ENCODE measurements at regions not wholly inside any gene's neighbourhood (a gene's known extent, or its start where the extent isn't known, plus 50 kb on each side); places are given as distances from the start of the nearest gene placed in this dataset.

DNA sequence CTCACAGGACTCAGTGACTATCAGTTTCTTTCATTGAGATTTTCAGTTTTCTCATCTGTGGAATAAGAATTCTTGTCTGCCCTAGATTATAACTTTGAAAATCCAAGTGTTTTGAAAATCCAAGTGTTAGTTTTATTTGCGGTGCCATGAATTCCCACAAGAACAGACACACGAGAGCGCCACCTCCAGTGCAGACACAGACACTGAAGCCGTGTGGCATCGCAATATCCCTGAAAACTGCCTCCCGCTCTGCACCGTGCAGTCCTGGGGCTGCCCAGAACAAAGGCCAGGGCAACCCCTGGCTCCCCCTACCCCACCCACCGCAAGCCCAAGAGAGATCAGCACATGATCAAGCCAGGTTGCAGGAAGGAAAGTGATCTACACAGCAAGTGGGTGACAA is 229.5 kb upstream of the ASIC2 start:
- CTCF ChIA-PET = no interaction called here
- no peak for ATAC-seq

GRCh38 chr17:33523577-33523981 is 230.5 kb upstream of the ASIC2 start:
- H3K27ac Mint-ChIP-seq = no peak overlapping the region
- no peaks in the 10 kb centered on the region for H3K36me3 Mint-ChIP-seq (ENCODE audit: low read depth)
- no peak for ATAC-seq
- CTCF ChIA-PET = no interaction called here
- no peak for DNase-seq
- no peak overlapping the region for H3K4me3 Mint-ChIP-seq
- no peaks in the 10 kb centered on the region for H3K9me3 Mint-ChIP-seq (ENCODE audit: insufficient read depth)
- POLR2A ChIA-PET = no interaction called here
- H3K27me3 Mint-ChIP-seq (ENCODE audit: low read depth) = no peaks in the 10 kb centered on the region
- no peaks in the 10 kb centered on the region for H3K4me1 Mint-ChIP-seq (ENCODE audit: low read depth)

More for the DNA sequence above, 229.5 kb upstream of the ASIC2 start:
- Mint-ChIP-seq H3K4me1 (ENCODE audit: low read depth) (no peaks in the 10 kb centered on the region), H3K36me3 (ENCODE audit: low read depth) (no peaks in the 10 kb centered on the region), H3K4me3 (no peak overlapping the region), H3K9me3 (ENCODE audit: insufficient read depth) (no peaks in the 10 kb centered on the region), H3K27ac (no peak overlapping the region), H3K27me3 (ENCODE audit: low read depth) (no peaks in the 10 kb centered on the region)
- DNase-seq = no peak
- POLR2A ChIA-PET = no interaction called here

GRCh38 chr17:33525186-33525585 is 232.1 kb upstream of the ASIC2 start:
- H3K36me3 Mint-ChIP-seq (ENCODE audit: low read depth) = no peaks in the 10 kb centered on the region
- H3K4me1 Mint-ChIP-seq (ENCODE audit: low read depth) = no peaks in the 10 kb centered on the region
- no peak overlapping the region for H3K4me3 Mint-ChIP-seq
- H3K9me3 Mint-ChIP-seq (ENCODE audit: insufficient read depth) = no peaks in the 10 kb centered on the region
- no peak overlapping the region for H3K27ac Mint-ChIP-seq
- ChIA-PET CTCF (no interaction called here), POLR2A (no interaction called here)
- DNase-seq (no peak), ATAC-seq (no peak)
- no peaks in the 10 kb centered on the region for H3K27me3 Mint-ChIP-seq (ENCODE audit: low read depth)

DNA sequence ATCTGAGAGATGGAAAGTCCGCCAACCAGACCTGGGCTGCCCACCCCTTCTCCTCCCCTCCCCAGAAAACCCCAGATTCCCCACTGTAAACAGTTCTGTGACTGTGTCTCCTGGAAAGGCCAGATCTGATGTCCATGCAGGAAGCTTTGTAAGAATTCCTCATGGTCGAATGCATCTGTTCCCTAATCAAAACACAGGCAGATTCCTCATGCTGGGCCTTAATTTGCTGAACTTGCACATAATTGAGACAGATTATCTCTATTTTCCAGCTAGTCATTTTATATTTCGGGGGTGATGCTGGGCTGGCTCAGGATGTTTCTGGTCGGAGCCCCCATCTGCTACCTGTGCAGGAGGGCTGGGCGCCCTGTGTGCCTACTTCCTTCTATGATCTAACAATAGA is 233.6 kb upstream of the ASIC2 start:
- Mint-ChIP-seq H3K4me1 (ENCODE audit: low read depth) (no peaks in the 10 kb centered on the region), H3K27me3 (ENCODE audit: low read depth) (no peaks in the 10 kb centered on the region), H3K36me3 (ENCODE audit: low read depth) (no peaks in the 10 kb centered on the region), H3K4me3 (no peak overlapping the region), H3K27ac (no peak overlapping the region), H3K9me3 (ENCODE audit: insufficient read depth) (no peaks in the 10 kb centered on the region)
- POLR2A ChIA-PET = no interaction called here
- no peak for DNase-seq
- CTCF ChIA-PET = no interaction called here
- ATAC-seq = no peak

DNA sequence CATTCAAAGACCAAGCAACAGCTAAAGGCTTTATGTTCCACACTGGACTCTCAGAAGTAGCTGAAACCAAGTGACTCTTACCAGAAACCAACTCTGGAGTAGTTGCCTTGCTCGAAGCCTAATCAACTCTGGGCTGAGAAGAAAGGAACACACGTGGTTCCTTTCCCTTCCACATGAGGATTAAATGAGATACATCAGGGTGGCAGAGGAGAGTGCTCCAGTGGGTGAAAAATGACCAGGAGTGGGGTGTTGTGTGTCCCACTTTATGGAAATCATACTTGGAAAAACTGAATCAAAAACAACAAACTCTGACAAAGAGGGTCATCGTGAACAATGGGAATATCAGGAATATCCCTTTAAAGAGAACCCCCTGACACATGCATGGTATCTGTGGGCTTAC is 234.2 kb upstream of the ASIC2 start:
- H3K9me3 Mint-ChIP-seq (ENCODE audit: insufficient read depth) = no peaks in the 10 kb centered on the region
- no peak overlapping the region for H3K27ac Mint-ChIP-seq
- no peak overlapping the region for H3K4me3 Mint-ChIP-seq
- H3K4me1 Mint-ChIP-seq (ENCODE audit: low read depth) = no peaks in the 10 kb centered on the region
- POLR2A ChIA-PET = no interaction called here
- no peaks in the 10 kb centered on the region for H3K36me3 Mint-ChIP-seq (ENCODE audit: low read depth)
- DNase-seq = no peak
- H3K27me3 Mint-ChIP-seq (ENCODE audit: low read depth) = no peaks in the 10 kb centered on the region
- CTCF ChIA-PET = no interaction called here
- ATAC-seq = no peak

GRCh38 chr17:33528846-33529245 is 235.8 kb upstream of the ASIC2 start:
- H3K9me3 Mint-ChIP-seq (ENCODE audit: insufficient read depth) = no peaks in the 10 kb centered on the region
- no peak overlapping the region for H3K4me3 Mint-ChIP-seq
- no peaks in the 10 kb centered on the region for H3K36me3 Mint-ChIP-seq (ENCODE audit: low read depth)
- H3K27ac Mint-ChIP-seq = no peak overlapping the region
- POLR2A ChIA-PET = no interaction called here
- DNase-seq (no peak), ATAC-seq (no peak)
- H3K27me3 Mint-ChIP-seq (ENCODE audit: low read depth) = no peaks in the 10 kb centered on the region
- CTCF ChIA-PET = no interaction called here
- no peaks in the 10 kb centered on the region for H3K4me1 Mint-ChIP-seq (ENCODE audit: low read depth)

DNA sequence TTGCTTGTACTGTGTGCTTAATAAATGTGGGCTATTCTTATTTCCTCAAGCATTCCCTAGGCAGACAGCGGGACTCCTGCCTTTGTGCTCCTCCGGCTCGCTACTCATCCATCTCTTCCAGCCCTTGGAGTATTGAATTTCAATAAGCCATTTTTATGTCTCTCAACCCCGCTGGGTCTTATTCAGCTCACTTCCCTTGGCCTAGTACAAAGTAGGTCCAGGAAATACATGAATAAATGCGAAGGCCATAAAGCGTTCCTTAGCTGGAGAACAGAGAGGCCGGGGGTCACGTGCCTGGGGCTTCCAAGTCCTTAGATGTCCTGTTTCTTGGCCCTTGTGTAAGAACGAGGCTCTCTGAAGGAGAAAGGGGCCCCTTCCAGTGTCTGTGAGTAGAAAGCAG is 236.7 kb upstream of the ASIC2 start:
- Mint-ChIP-seq H3K27ac (no peak overlapping the region), H3K36me3 (ENCODE audit: low read depth) (no peaks in the 10 kb centered on the region)
- no peak for ATAC-seq

GRCh38 chr17:33531311-33531710 is 238.2 kb upstream of the ASIC2 start:
- ChIA-PET POLR2A (no interaction called here), CTCF (no interaction called here)
- Mint-ChIP-seq H3K36me3 (ENCODE audit: low read depth) (no peaks in the 10 kb centered on the region), H3K4me1 (ENCODE audit: low read depth) (no peaks in the 10 kb centered on the region), H3K27me3 (ENCODE audit: low read depth) (no peaks in the 10 kb centered on the region), H3K4me3 (no peak overlapping the region), H3K27ac (no peak overlapping the region), H3K9me3 (ENCODE audit: insufficient read depth) (no peaks in the 10 kb centered on the region)
- DNase-seq (no peak), ATAC-seq (no peak)

More for the DNA sequence above, 236.7 kb upstream of the ASIC2 start:
- no peak for DNase-seq
- Mint-ChIP-seq H3K9me3 (ENCODE audit: insufficient read depth) (no peaks in the 10 kb centered on the region), H3K4me1 (ENCODE audit: low read depth) (no peaks in the 10 kb centered on the region), H3K27me3 (ENCODE audit: low read depth) (no peaks in the 10 kb centered on the region), H3K4me3 (no peak overlapping the region)
- ChIA-PET CTCF (no interaction called here), POLR2A (no interaction called here)

GRCh38 chr17:33534087-33534486 is 241.0 kb upstream of the ASIC2 start:
- ATAC-seq (no peak), DNase-seq (no peak)
- Mint-ChIP-seq H3K9me3 (ENCODE audit: insufficient read depth) (no peaks in the 10 kb centered on the region), H3K27ac (no peak overlapping the region), H3K4me3 (no peak overlapping the region), H3K36me3 (ENCODE audit: low read depth) (no peaks in the 10 kb centered on the region), H3K4me1 (ENCODE audit: low read depth) (no peaks in the 10 kb centered on the region), H3K27me3 (ENCODE audit: low read depth) (no peaks in the 10 kb centered on the region)
- ChIA-PET CTCF (no interaction called here), POLR2A (no interaction called here)

GRCh38 chr17:33545124-33545523 is 252.0 kb upstream of the ASIC2 start:
- POLR2A ChIA-PET = no interaction called here
- CTCF ChIA-PET = interaction anchor here (0.9 kb wide), 1 partner anchor 25 kb away, joined by 3 read pairs; no protein-coding TSS in a partner anchor
- Mint-ChIP-seq H3K27ac (no peak overlapping the region), H3K4me1 (ENCODE audit: low read depth) (no peaks in the 10 kb centered on the region), H3K4me3 (no peak overlapping the region), H3K27me3 (ENCODE audit: low read depth) (no peaks in the 10 kb centered on the region), H3K36me3 (ENCODE audit: low read depth) (no peaks in the 10 kb centered on the region), H3K9me3 (ENCODE audit: insufficient read depth) (no peaks in the 10 kb centered on the region)
- DNase-seq = no peak
- ATAC-seq = no peak

DNA sequence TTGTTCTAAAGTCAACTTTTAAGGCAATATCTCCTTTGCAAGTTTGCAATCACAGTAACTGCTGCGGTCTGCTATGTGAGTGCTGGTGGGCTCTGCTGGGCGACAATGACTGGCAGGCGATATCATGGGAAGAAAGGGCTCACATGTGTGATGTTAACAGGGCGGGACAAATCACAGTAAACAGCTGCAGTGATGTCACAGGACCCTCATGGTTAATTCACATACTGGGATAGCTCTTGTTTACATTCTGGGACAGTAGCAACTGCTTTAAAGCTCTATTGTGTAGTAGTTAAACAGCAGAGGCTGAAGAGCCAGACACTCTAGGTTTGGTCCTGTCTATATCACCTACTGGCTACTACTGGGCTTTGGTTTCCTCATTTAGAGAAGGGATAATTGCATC is 257.2 kb upstream of the ASIC2 start:
- H3K4me3 Mint-ChIP-seq = no peak overlapping the region
- H3K36me3 Mint-ChIP-seq (ENCODE audit: low read depth) = no peaks in the 10 kb centered on the region
- POLR2A ChIA-PET = no interaction called here
- no peaks in the 10 kb centered on the region for H3K9me3 Mint-ChIP-seq (ENCODE audit: insufficient read depth)
- H3K27ac Mint-ChIP-seq = no peak overlapping the region
- CTCF ChIA-PET = no interaction called here
- no peaks in the 10 kb centered on the region for H3K4me1 Mint-ChIP-seq (ENCODE audit: low read depth)
- DNase-seq = no peak
- no peaks in the 10 kb centered on the region for H3K27me3 Mint-ChIP-seq (ENCODE audit: low read depth)
- ATAC-seq = no peak

DNA sequence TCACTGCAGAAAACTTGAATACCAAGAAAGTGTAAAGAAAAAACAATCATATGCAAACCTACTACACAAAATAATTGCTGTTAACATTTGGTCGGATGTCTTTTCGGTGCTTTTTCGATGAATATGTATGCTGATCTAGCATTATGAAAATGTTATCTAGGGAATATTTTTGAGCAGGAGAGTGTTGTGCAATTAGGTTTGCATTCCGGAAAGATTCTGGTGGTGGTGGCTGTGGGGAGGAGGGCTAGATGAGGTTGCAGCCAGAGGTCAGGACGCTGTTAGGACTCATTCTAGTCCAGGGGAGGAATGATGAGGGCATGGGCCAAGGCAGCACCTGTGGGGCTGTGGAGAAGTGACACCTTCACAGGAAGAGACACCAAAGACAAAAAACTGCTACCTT is 258.0 kb upstream of the ASIC2 start:
- Mint-ChIP-seq H3K4me1 (ENCODE audit: low read depth) (no peaks in the 10 kb centered on the region), H3K36me3 (ENCODE audit: low read depth) (no peaks in the 10 kb centered on the region), H3K27me3 (ENCODE audit: low read depth) (no peaks in the 10 kb centered on the region), H3K27ac (no peak overlapping the region), H3K4me3 (no peak overlapping the region), H3K9me3 (ENCODE audit: insufficient read depth) (no peaks in the 10 kb centered on the region)
- ChIA-PET CTCF (no interaction called here), POLR2A (no interaction called here)
- DNase-seq (no peak), ATAC-seq (no peak)

- ATAC-seq (no peak), DNase-seq (no peak)
- H3K27ac Mint-ChIP-seq = no peak overlapping the region
- H3K9me3 Mint-ChIP-seq (ENCODE audit: insufficient read depth) = no peaks in the 10 kb centered on the region
- no peaks in the 10 kb centered on the region for H3K36me3 Mint-ChIP-seq (ENCODE audit: low read depth)
- CTCF ChIA-PET = interaction anchor here (0.6 kb wide), 1 partner anchor 38 kb away, joined by 4 read pairs; no protein-coding TSS in a partner anchor
- H3K27me3 Mint-ChIP-seq (ENCODE audit: low read depth) = no peaks in the 10 kb centered on the region
- no peaks in the 10 kb centered on the region for H3K4me1 Mint-ChIP-seq (ENCODE audit: low read depth)
- no peak overlapping the region for H3K4me3 Mint-ChIP-seq
- POLR2A ChIA-PET = no interaction called here
Observed at GRCh38 chr17:33551911-33552310, 258.8 kb upstream of the ASIC2 start.

All from activated CD8-positive, alpha-beta T cell treated with anti-CD3 and anti-CD28 coated beads, Interleukin-2, amount 10 ng/mL, durations not matched to agents 7 days and 5 days (primary cell).